Spleen (tissue), 7 donors: ENCODE measurements at regions not wholly inside any gene's neighbourhood (a gene's known extent, or its start where the extent isn't known, plus 50 kb on each side); places are given as distances from the start of the nearest gene placed in this dataset.

ENCODE experiments used
- CTCF ChIP-seq, 11 experiments: fragments of 200-600 bp in 7 of 11; fragments of 450-650 bp in 4 of 11; sonication (generic) in 4 of 11; IDR thresholded peaks in 8 of 11; conservative IDR thresholded peaks in 3 of 11; 1 replicate in 7 of 11; 2 replicates in 4 of 11; pipeline versions ENCODE4 v1.4.0 to v1.8.0; 2016 to 2021; ENCODE audit warnings: antibody characterized with exemption in 11 of 11, inconsistent platforms in 4 of 11, mild to moderate bottlenecking in 1 of 11
- POLR2A ChIP-seq, 3 donors: fragments of 450-650 bp; IDR thresholded peaks; one replicate each; pipeline ENCODE4 v1.5.1; 2017; ENCODE audit warnings: antibody characterized with exemption in 3 of 3, mild to moderate bottlenecking in 1 of 3
- POLR2AphosphoS5 ChIP-seq, 3 donors: sonication (generic); formaldehyde crosslinking; IDR thresholded peaks; one replicate each; pipeline ENCODE4 v1.5.1; 2017; ENCODE audit warnings: antibody characterized with exemption in 3 of 3
- donor health status: DM: no; HTN: no; CAD: no; lungs with moderate emphysema.
- donor health status: DM: no; HTN: no; CAD: no.
- donor health status: DM: no; HTN: no; CAD: no.

- TF ChIP-seq CTCF (IDR thresholded peaks at IDR 0.05 in 8 of 11, conservative IDR thresholded peaks at IDR 0.05 in 3 of 11) (no peak), POLR2AphosphoS5 (IDR thresholded peaks at IDR 0.05) (no peak), POLR2A (IDR thresholded peaks at IDR 0.05) (no peak)
These were observed 613.5 kb upstream of the CCDC179 start for GRCh38 chr11:23473782-23474181.
